SJCRH30 (cell line): ENCODE measurements at regions not wholly inside any gene's neighbourhood (a gene's known extent, or its start where the extent isn't known, plus 50 kb on each side); places are given as distances from the start of the nearest gene placed in this dataset.

ENCODE experiments used
- DNase-seq, 2 experiments: peaks; one replicate each; pipeline ENCODE4 v3.0.0-alpha.2; 2015 to 2020
- H3K27ac ChIP-seq: fragments of 250-450 bp; sonication (Bioruptor Pico); 2 replicates; pipeline ENCODE4 v1.5.1; 2020; ENCODE audit warnings: mild to moderate bottlenecking, moderate library complexity
- H3K27me3 ChIP-seq: fragments of 250-450 bp; sonication (Bioruptor Pico); 2 replicates; pipeline ENCODE4 v1.5.1; 2020; ENCODE audit warnings: mild to moderate bottlenecking, moderate library complexity
- H3K36me3 ChIP-seq: fragments of 250-450 bp; sonication (Bioruptor Pico); 2 replicates; pipeline ENCODE4 v1.5.1; 2020; ENCODE audit warnings: mild to moderate bottlenecking, moderate library complexity
- H3K4me1 ChIP-seq: fragments of 250-450 bp; sonication (Bioruptor Pico); 2 replicates; pipeline ENCODE4 v1.5.1; 2020; ENCODE audit warnings: mild to moderate bottlenecking, moderate library complexity
- H3K4me3 ChIP-seq: fragments of 250-450 bp; sonication (Bioruptor Pico); 2 replicates; pipeline ENCODE4 v1.5.1; 2020; ENCODE audit warnings: mild to moderate bottlenecking, moderate library complexity
- H3K9me3 ChIP-seq: fragments of 250-450 bp; sonication (Bioruptor Pico); replicated peaks from 2 replicates; pipeline ENCODE4 v1.5.1; 2020; ENCODE audit warnings: mild to moderate bottlenecking, moderate library complexity

GRCh38 chr1:193974286-193974798 lies 787.9 kb upstream of the B3GALT2 start:
- Histone ChIP-seq H3K4me1 (no peaks in the 10 kb centered on the region), H3K4me3 (no peak overlapping the region), H3K9me3 (no peaks in the 10 kb centered on the region), H3K27ac (no peak overlapping the region), H3K27me3 (no peaks in the 10 kb centered on the region), H3K36me3 (no peaks in the 10 kb centered on the region)
- no peak for DNase-seq

- Histone ChIP-seq H3K9me3 (no peaks in the 10 kb centered on the region), H3K27me3 (no peaks in the 10 kb centered on the region), H3K4me1 (no peaks in the 10 kb centered on the region), H3K27ac (no peak overlapping the region), H3K4me3 (no peak overlapping the region), H3K36me3 (no peaks in the 10 kb centered on the region)
- DNase-seq: no peak
Observed at GRCh38 chr1:193973428-193973827, 787.0 kb upstream of the B3GALT2 start.

GRCh38 chr1:193971595-193971994 lies 785.2 kb upstream of the B3GALT2 start:
- Histone ChIP-seq H3K27me3 (no peaks in the 10 kb centered on the region), H3K4me3 (no peak overlapping the region), H3K9me3 (no peaks in the 10 kb centered on the region), H3K36me3 (no peaks in the 10 kb centered on the region), H3K4me1 (no peaks in the 10 kb centered on the region), H3K27ac (no peak overlapping the region)
- DNase-seq: no peak

GRCh38 chr1:193960499-193960898 lies 774.1 kb upstream of the B3GALT2 start:
- no peaks in the 10 kb centered on the region for H3K9me3 ChIP-seq
- no peak overlapping the region for H3K27ac ChIP-seq
- DNase-seq: no peak
- H3K27me3 ChIP-seq: no peaks in the 10 kb centered on the region
- H3K4me1 ChIP-seq: no peaks in the 10 kb centered on the region
- H3K36me3 ChIP-seq: no peaks in the 10 kb centered on the region
- no peak overlapping the region for H3K4me3 ChIP-seq

- Histone ChIP-seq H3K9me3 (no peaks in the 10 kb centered on the region), H3K36me3 (no peaks in the 10 kb centered on the region), H3K27me3 (no peaks in the 10 kb centered on the region), H3K4me1 (no peaks in the 10 kb centered on the region), H3K4me3 (no peak overlapping the region), H3K27ac (no peak overlapping the region)
- no peak for DNase-seq
Observed at GRCh38 chr1:193960040-193960439, 773.6 kb upstream of the B3GALT2 start.

- Histone ChIP-seq H3K27me3 (no peaks in the 10 kb centered on the region), H3K36me3 (no peaks in the 10 kb centered on the region), H3K9me3 (no peaks in the 10 kb centered on the region), H3K4me1 (no peaks in the 10 kb centered on the region), H3K27ac (no peak overlapping the region), H3K4me3 (no peak overlapping the region)
- no peak for DNase-seq
Observed at GRCh38 chr1:193957556-193958095, 771.2 kb upstream of the B3GALT2 start.

- DNase-seq: no peak
- Histone ChIP-seq H3K4me3 (no peak overlapping the region), H3K4me1 (no peaks in the 10 kb centered on the region), H3K36me3 (no peaks in the 10 kb centered on the region), H3K27me3 (no peaks in the 10 kb centered on the region), H3K27ac (no peak overlapping the region), H3K9me3 (no peaks in the 10 kb centered on the region)
Observed at GRCh38 chr1:193952778-193953374, 766.5 kb upstream of the B3GALT2 start.

GRCh38 chr1:193951984-193952383 lies 765.6 kb upstream of the B3GALT2 start:
- H3K4me1 ChIP-seq: no peaks in the 10 kb centered on the region
- DNase-seq: no peak
- no peaks in the 10 kb centered on the region for H3K27me3 ChIP-seq

GRCh38 chr1:193944454-193944853 lies 758.0 kb upstream of the B3GALT2 start:
- H3K27ac ChIP-seq: no peak overlapping the region

More at GRCh38 chr1:193951984-193952383, 765.6 kb upstream of the B3GALT2 start:
- no peaks in the 10 kb centered on the region for H3K36me3 ChIP-seq
- H3K9me3 ChIP-seq: no peaks in the 10 kb centered on the region
- no peak overlapping the region for H3K27ac ChIP-seq
- no peak overlapping the region for H3K4me3 ChIP-seq

GRCh38 chr1:193940176-193940575 lies 753.8 kb upstream of the B3GALT2 start:
- Histone ChIP-seq H3K9me3 (no peaks in the 10 kb centered on the region), H3K4me3 (no peak overlapping the region), H3K4me1 (no peaks in the 10 kb centered on the region), H3K36me3 (no peaks in the 10 kb centered on the region), H3K27ac (no peak overlapping the region), H3K27me3 (no peaks in the 10 kb centered on the region)
- no peak for DNase-seq

More at GRCh38 chr1:193944454-193944853, 758.0 kb upstream of the B3GALT2 start:
- Histone ChIP-seq H3K4me3 (no peak overlapping the region), H3K36me3 (no peaks in the 10 kb centered on the region), H3K27me3 (no peaks in the 10 kb centered on the region), H3K9me3 (no peaks in the 10 kb centered on the region), H3K4me1 (no peaks in the 10 kb centered on the region)
- no peak for DNase-seq

- DNase-seq: no peak
- Histone ChIP-seq H3K27me3 (no peaks in the 10 kb centered on the region), H3K4me3 (no peak overlapping the region), H3K4me1 (no peaks in the 10 kb centered on the region), H3K9me3 (no peaks in the 10 kb centered on the region), H3K27ac (no peak overlapping the region), H3K36me3 (no peaks in the 10 kb centered on the region)
Observed at GRCh38 chr1:193939585-193939984, 753.2 kb upstream of the B3GALT2 start.

GRCh38 chr1:193937308-193937707 lies 750.9 kb upstream of the B3GALT2 start:
- Histone ChIP-seq H3K4me1 (no peaks in the 10 kb centered on the region), H3K36me3 (no peaks in the 10 kb centered on the region), H3K27me3 (no peaks in the 10 kb centered on the region), H3K27ac (no peak overlapping the region), H3K4me3 (no peak overlapping the region), H3K9me3 (no peaks in the 10 kb centered on the region)
- DNase-seq: no peak

- DNase-seq: no peak
- no peak overlapping the region for H3K4me3 ChIP-seq
- H3K4me1 ChIP-seq: no peaks in the 10 kb centered on the region
- no peak overlapping the region for H3K27ac ChIP-seq
- no peaks in the 10 kb centered on the region for H3K27me3 ChIP-seq
- no peaks in the 10 kb centered on the region for H3K36me3 ChIP-seq
- no peaks in the 10 kb centered on the region for H3K9me3 ChIP-seq
Observed at GRCh38 chr1:193932979-193933378, 746.6 kb upstream of the B3GALT2 start.

- H3K27me3 ChIP-seq: no peaks in the 10 kb centered on the region
- DNase-seq: no peak
- no peaks in the 10 kb centered on the region for H3K9me3 ChIP-seq
- no peak overlapping the region for H3K27ac ChIP-seq
- no peaks in the 10 kb centered on the region for H3K36me3 ChIP-seq
- H3K4me1 ChIP-seq: no peaks in the 10 kb centered on the region
- no peak overlapping the region for H3K4me3 ChIP-seq
Observed at GRCh38 chr1:193931356-193931755, 744.9 kb upstream of the B3GALT2 start.

- no peaks in the 10 kb centered on the region for H3K27me3 ChIP-seq
- no peaks in the 10 kb centered on the region for H3K9me3 ChIP-seq
- no peak overlapping the region for H3K27ac ChIP-seq
- no peaks in the 10 kb centered on the region for H3K4me1 ChIP-seq
- no peak overlapping the region for H3K4me3 ChIP-seq
- no peak for DNase-seq
- no peaks in the 10 kb centered on the region for H3K36me3 ChIP-seq
Observed at GRCh38 chr1:193929374-193930033, 743.1 kb upstream of the B3GALT2 start.
